GM19455 (cell line): ENCODE measurements at regions not wholly inside any gene's neighbourhood (a gene's known extent, or its start where the extent isn't known, plus 50 kb on each side); places are given as distances from the start of the nearest gene placed in this dataset.

Source experiments
- ATAC-seq: cut with Tn5 transposase; IDR thresholded peaks from one replicate; pipeline ENCODE4 v1.9.1; 2021; ENCODE audit not compliant: unreplicated experiment

DNA sequence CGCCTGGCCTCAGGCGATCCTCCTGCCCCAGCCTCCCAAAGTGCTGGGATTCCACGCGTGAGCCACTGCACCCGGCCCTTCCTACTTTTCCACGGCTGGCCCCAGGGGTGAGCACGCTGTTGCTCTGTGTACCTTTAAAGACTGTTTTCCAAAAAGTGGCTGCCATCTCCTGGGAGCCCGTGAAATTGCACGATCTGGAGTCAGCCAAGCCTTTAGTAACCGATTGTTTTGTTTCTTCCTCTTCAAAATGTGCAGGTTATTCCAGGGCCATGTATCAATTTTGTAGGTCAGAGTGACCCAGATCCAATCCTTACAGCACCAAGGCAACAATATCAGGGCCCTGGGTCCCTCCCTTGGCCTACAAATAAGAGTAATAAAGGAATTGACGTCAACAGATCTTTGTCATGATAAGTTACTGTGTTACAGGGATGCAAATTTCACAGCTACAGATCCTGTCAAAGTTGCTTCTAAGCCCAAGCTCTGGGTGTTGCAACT, 135.6 kb upstream of the ZNF236 start:
- ATAC-seq = no peak

DNA sequence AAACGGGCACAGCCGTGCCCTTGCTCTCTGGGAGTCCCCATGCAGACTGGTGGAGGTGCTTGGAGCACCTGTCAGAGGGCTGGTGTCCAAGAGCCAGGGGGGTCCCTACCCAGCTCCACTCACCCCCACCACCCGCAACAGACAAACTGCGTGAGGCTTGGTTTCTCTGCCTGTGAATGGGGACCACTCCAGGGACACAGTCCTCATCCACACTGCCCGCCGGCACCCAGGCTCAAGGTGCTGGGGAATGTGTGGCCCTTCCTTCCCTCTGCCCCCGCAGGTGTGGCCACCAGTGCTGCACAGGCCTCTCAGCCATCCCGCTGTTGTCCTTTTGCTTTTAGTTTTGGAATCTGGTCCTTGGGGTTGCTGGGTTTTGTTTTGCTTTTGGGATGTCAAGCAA, 136.5 kb upstream of the ZNF236 start:
- ATAC-seq = no peak

DNA sequence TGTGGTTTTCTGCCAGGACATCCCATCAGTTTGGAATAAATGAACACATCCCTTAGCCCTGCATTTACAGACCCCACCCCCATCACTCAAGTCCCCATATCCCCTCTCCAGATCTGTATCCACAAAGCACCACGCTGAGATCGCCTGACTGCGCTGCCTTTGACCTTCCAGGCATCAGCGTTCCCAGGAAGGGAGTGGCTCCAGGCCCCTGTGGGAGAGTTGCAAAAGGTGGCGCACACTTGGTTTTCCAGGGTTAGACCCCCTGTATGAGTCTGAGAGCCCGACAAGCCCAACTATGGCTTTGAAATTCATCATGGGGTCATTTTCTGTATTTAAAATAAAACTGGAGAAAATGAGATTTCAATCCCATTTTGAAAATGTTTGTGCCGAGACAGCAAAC, 137.0 kb upstream of the ZNF236 start:
- ATAC-seq = no peak

DNA sequence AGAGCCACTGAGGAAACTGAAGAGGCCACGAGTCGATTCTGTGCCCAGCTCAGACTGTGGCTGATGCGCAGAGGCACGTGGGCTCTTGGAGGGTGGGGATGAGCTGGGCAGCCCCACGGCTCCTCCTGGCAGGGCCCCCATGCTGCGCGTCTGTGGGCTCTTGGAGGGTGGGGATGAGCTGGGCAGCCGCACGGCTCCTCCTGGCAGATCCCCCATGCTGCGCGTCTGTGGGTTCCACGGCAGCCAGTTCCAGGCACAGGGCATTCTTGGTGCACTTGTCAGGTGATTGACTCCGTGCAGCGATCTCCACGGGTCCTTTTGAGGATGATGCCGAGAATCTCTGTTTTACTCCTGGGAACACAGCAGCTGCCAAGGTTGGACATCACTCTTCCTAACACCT, 138.1 kb upstream of the ZNF236 start:
- ATAC-seq = no peak

DNA sequence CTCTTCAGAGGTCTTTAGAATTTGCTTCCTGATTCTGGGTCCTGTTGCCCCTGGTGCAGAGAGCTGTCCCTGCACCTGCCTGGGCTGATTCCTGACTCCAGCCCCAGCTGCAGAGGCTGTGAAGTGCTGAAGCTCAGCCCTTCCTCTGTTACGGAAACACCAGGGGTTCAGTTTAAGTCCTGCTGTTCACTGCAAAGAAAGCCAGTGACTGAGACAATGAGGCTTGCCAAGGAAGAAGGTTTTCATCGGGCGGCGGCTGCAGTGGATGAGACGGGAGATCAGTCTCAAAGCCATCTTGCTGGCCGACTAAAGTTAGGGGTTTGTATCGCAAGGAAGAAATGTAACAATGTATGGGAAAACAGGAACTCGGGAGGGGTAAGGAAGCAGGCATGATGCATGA, 142.4 kb upstream of the ZNF236 start:
- ATAC-seq = no peak

DNA sequence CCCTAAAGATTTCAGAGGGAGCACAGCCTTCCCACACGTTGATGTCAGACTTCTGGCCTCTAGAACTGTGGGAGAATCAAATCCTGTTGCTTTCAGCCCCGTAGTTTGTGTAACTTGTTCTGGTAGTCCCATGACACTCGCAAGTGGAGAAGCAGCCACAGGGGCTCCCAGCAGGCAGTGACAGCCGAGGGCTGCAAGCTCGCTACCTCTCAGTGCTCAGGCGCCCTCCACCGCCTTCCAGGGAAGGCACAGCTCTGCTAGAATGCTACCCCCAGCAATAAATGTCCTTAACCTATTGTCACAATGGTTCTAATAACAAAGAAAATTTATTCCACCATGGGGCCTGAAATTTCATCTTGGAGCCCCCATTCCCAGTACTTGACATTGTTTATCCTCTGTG, 143.1 kb upstream of the ZNF236 start:
- ATAC-seq = no peak

DNA sequence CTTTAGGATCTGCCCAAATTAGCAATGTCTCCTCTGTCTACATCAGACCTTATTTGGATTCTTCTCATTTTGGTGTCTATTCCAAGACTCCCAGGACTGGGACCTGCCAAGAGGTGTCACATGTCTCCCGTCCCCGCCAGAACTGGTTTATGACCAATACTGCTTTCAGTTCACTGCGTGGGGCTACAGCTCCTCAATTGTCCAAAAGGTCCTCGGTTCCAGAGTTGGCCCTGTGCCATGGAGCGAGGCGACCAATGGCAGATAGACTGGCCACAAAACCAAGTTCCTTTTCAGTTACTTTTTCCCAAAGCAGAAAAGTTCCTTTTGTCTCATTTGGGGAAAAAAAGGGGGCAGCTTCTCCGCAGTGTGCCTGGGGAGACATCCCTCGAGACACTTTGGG, 144.1 kb upstream of the ZNF236 start:
- ATAC-seq = no peak

DNA sequence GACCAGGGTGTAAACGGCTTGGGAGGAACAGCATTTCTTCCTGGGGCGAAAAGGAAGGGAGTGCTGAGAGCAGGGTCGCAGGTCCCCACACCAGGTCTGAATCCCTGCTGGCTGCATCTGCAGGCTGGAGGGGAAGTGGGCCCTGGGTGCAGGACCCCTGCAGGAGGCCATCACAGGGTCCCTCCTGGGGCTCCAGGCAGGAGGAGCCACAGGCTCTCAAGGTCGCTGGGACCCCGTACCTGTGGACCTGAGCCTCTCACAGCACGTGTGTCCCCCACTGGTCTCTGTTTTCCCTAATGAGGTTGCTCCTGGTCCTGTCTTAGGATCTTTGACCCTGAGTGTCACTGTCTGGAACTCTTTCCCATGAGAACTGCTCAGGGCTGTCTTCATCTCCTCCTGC, 147.8 kb upstream of the ZNF236 start:
- no peak for ATAC-seq

DNA sequence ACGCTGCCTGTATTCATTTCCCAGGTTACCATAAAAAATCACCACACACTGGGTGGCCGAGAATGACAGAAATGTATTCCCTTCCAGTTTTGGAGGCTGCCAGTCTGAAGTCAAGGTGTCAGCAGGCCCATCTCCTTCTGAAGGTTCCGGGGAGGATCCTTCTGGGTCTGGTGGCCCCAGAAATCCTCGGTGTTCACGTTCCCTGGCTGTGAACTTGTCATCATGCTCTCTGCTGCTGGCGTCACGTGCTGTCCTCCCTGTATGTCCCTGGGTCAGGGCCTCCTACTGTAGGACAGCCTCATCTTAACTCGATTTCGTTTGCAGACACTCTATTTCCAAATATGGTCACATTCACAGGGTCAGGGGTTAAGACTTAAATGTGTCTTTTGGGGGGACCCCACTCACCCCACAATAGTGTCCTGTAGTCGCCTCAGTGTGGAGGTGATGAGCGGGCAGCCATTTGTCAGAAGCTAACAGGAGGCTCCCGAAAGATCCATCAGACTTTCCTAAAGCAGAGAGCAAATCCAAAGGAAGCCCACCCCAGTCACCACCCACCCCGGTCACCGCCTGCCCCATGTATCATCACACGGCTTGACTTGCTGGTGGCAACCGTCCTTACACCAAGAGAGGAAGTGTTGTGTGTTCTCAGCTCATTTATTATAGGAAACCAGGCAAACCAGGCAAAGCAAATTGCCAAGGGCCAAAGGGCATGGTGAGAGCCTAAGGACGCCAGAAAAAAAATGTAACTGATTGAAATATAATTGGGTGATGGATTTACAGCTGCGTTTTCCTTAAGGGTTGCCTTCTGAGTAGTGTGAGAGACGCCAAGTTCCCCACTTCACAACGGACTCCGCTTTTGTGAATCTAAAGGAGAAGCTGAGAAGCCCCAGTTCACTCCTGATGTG, 148.8 kb upstream of the ZNF236 start:
- no peak for ATAC-seq

DNA sequence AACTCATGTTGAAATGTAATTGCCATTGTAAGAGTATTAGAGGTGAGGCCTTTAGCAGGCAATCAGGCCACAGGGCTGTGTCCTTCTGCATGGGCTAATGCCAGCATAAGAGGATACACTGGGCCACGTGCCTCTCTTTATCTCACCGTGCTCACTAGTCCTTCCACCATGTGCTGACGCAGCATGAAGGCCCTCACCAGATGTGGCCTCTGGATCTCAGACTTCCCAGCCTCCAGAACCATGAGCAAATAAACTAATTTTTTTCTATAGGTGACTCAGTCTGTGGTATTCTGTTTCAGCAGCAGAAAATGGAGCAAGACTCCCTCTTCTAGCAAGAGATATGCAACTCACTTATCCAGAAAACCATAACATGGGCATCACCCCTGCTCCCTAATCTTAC, 149.7 kb upstream of the ZNF236 start:
- no peak for ATAC-seq

DNA sequence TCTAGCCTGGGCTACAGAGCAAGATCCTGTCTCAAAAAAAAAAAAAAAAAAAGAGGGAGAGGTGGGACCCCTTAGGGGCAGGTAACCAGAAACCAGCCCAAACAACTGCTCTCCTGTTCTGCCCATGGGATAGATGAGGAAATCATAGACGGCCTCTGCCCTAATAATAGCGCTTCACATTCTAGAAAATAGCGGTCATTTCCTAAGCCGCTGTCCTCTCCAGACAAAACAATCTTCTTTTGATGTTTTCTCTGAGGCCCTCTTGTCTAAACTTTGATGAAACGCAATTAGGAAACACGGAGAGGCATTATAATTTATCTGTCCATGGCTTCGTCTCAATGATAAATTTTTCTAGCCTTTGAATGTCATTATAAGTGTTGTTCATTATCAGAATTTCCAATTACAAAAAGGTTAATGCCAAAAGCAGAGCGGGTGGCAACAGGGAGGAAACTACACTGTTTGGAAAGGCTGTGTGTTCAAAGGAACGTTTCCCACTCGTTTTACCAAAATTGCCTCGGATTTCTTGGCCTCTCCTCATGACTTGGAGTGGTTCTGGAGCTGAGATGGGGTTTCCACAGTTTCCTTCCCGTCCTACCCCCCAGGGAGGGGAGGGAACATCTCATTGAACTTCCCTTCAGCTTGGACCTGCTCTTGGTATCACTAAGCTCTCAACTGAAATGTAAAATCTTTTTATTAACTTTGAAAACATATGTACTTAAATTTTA, 151.6 kb upstream of the ZNF236 start:
- ATAC-seq = no peak

DNA sequence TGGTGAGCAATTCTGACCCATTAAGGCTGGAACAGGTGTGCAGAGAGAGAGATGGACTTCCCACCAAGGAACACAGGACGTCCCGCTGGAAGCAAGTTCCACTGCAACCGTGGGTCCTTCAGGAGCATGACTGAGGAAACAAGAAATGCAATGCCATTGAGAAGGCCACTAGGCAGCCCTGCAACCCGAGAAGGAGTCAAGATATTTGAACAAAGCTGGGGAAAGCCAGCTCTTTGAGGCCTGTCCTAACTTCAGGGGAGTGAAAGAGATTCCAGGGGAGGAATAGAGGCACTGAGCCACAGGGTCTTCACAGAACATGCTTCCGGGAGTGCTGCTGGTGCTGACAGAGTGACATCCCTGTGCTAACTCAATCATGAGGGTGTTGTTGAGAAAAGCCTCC, 153.8 kb upstream of the ZNF236 start:
- ATAC-seq = no peak

DNA sequence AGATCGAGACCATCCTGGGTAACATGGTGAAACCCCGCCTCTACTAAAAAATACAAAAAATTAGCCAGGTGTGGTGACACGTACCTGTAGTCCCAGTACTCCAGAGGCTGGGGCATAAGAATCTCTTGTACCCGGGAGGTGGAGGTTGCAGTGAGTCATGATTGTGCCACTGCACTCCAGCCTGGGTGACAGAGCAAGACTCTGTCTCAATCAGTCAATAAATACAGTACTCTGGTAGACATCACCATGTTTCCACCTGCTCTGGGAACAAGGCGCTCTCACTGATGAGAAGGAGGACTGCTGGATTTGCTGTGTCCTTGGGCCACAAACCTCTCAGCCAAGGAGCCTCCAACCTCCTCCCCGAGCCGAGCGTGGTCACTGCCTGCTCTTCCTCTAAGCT, 154.2 kb upstream of the ZNF236 start:
- no peak for ATAC-seq

DNA sequence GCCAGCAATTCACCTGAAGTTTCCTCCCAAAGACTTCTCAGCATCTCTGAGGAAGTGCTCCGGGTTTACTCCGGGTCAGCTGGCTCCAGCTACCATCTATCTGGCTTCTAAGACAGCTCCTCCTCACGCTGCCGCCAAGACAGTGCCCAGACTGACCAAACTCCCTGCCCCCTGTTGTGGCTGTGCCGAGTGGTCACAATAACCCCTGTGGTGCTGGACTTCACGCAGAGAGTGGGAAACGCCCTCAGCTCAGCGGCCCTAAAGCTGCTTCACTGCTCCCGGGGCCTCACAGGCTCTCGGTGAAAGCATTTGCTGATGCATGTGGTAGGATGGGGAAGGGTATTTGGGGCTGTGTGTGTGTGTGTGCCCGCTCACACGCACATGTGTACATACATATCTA, 154.8 kb upstream of the ZNF236 start:
- no peak for ATAC-seq

DNA sequence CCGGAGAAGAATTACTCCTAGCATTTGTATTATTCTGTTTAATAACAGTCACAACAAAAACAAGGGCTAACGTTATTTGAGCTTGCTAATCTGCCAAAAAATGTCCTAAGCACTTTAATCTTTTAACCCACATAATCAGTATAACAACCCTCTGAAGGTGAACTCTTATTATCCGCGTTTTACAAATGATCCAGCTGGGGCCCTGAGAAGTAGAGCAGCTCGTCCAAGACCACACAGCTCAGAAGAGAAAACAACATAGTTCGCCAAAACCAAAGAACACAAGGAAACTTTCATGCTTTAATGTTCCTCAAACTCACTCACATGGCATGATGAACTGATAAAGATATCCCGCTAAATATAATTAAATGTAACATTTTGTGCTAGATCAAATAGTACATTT, 159.7 kb upstream of the ZNF236 start:
- no peak for ATAC-seq

DNA sequence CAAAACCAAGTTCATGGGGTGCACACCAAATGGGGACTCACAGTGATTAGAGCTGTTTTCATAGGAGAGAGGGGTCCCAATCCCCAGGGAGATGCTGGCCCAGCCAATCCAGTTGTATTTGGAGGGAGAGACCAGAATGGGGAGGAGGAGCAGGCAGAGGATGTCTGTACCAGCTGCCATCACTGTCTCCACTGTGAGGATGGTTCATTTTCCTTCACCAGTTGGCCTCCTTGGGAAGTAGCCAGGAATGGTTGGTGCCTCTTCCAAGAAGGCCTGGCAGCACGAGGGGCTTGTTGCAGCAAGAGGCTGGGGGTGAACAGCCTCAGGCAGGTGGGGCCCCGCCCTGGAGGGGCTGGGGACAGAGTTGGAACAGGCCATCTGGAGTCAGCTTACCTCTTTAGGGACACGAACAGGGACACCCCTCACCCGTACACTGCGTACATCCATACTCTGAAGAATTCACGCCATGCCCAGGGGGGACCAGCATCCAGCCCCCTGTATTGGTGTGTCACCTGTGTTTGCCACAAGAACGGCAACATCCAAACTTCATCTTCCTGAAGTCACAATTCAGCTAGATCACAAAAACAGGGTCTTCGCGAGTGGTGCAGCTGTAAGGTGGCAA, 161.7 kb upstream of the ZNF236 start:
- ATAC-seq = no peak

DNA sequence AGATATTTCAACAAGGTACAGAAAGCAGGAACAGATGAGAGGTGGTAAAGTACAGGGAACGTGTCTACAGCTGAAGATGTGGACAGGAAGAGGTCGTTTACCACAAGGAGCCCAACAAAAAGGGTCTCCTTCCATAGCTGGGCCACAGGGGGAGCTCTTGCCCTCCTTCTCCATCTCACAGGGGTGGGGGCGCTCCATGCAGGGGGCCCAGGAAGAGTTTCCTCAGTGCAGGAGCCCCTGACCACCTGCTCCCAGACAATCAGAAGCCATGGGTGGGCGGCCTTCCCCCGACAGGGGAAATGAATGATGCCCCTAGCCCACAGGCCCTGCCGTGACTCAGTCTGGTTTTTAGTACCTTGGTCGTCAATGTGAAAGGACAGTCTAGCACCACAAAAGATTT, 163.6 kb upstream of the ZNF516 start:
- ATAC-seq = no peak

DNA sequence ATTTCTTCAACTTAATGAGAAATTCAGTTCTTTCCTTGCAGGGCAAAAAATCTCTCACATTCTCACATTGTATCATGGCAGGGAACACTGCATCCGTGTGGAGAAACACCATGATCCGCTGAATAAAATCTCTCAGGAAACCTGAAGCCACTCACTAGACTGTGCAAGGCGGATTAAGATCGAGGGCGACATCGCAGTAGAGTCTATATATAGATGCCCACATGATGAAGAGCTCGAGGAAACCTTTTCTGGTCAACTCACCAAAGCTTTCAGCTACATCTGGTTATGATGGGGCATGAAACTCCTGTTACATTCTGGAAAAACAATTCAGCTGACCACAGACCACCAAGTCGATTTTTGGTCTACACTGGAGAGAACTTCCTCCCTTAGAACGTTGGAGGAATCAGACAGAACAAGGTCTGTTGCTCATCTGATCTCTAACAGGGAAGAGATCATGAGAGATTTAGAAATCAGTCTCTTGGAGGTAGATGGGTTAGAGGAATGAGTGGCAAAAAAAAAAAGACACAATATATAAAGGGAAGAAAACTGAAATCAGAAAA, 162.9 kb upstream of the ZNF516 start:
- ATAC-seq = no peak

DNA sequence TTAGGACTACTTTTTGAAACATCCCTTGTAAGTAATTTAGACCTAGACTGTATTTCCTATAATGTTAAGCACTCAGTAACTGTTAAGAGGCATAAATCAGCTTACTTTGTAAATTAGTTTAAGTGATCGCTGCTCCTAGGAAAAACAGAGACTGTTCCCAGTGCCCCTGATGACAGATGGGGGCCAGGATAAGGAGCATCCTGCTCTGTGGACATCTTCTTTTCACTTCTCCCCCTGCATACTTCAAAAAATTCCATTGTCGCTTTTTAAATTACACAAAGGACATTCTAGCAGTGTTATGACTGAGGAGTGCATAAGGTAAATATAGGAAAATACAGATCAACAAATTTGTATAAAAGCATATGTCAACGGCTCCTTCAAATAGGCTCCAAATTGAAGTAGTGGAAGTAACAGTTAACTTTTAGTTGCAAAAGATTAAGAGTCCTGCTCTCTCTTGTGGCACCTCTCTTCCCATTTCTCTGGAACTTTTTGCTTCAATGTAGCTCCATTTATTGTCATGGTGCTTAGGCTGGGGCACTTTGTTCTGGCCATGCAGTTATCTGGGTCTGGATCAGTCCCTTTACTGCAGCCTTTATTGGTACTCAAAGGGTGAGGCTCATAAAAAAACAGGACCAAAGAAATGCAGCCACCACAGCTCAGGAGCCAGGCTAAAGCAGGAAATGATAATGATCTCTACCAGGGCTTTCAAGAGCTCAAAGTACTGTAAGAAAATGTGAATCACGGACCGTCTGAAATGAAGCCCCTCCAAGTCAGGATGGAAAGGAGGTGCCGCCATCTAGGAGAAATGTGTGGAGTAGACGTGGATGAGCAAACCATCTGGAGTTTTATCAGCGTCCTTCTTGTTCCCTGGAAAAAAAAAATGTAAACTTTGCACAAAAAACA, 162.1 kb upstream of the ZNF516 start:
- ATAC-seq = no peak

DNA sequence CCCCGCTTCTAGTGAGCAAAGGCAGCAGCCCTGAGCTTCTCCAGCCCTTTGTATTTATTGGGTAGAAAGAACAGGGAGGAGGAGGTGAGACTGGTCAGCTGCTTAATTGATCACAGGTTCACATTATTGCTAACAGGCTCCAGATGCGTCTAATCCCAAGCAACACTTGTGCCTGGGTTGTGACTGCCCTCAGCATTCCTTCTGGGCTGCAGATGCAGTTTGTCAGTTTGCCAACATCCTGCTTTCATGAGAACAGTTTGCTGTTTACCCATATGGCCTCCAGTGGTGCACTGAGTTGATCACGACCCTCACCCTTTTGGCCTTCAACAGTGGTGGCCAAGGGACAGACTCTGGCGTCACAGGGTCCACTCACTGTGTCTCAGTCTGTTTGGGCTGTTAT, 159.5 kb upstream of the ZNF516 start:
- ATAC-seq = no peak

DNA sequence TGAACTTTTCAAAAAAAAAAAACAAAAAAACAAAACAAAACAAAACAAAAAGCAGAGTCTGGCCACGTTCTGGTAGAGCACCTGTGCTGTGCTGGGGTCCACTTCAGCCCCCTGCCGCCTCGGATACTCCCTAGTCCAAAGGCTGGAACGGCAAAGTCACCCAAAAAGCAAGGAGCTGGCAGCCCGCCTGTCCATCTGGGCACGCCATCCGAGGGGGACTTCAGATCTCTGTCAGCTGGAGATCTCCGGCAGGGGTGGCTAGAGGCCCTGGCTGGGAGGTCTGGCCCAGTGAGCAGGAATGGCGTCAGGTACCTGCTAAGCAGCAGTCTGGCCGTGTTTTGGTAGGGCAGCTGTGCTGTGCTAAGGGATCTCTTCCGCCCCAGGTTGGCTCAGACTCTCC, 152.3 kb upstream of the ZNF516 start:
- no peak for ATAC-seq
